Erythroblast (primary cell): ENCODE measurements at regions not wholly inside any gene's neighbourhood (a gene's known extent, or its start where the extent isn't known, plus 50 kb on each side); places are given as distances from the start of the nearest gene placed in this dataset.

Source experiments
- GATA1 ChIP-seq: IDR thresholded peaks from 2 replicates; pipeline ENCODE4 v1.6.1; 2011; ENCODE audit warnings: low read depth, mild to moderate bottlenecking, control low read depth, low read length, moderate library complexity
- POLR2A ChIP-seq: IDR thresholded peaks from 2 replicates; pipeline ENCODE4 v1.6.1; 2011; ENCODE audit warnings: mild to moderate bottlenecking, low read length

DNA sequence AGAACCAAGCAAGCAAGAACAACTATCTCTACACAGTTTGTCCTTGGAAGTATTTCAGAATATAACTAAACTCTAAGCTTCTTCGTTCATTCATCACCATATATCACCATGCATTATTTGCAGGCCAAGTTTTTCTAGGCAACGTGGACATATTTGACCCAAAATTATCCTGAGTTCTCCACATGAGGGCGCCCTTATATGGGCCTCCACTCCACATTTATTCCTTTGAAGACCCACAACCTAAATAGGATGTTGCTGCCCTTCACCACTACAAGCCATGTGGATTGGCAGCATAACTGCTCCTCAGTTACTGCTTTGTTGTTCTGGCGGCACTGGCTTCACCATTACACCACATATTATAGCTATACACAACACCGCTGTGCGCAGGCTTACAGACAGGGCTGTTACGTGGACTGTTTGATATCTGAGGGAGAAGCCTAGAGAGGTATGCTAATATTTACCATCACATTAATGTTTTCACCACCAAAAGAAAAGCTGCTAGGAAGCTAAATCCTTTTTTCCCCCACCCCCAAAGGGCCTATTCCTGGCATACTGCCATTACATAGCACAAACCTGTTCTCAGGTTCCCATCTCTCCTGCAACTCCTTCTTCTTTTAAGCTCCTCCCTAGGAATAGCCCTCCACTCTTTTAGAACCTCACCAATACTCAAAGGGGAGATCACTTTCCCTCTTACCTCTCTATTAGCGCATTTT is 411.7 kb downstream of the C6orf118 start:
- TF ChIP-seq POLR2A, result no peak
- TF ChIP-seq GATA1, result no peak
